HT1080 (cell line): ENCODE measurements at regions not wholly inside any gene's neighbourhood (a gene's known extent, or its start where the extent isn't known, plus 50 kb on each side); places are given as distances from the start of the nearest gene placed in this dataset.

ENCODE experiments used
- DNase-seq: peaks from one replicate; pipeline ENCODE4 v3.0.0-alpha.2; 2015; ENCODE audit warnings: low read depth

- DNase-seq, result no peak
Observed at GRCh38 chr18:41630232-41630886, 324.7 kb upstream of the PIK3C3 start.

DNA sequence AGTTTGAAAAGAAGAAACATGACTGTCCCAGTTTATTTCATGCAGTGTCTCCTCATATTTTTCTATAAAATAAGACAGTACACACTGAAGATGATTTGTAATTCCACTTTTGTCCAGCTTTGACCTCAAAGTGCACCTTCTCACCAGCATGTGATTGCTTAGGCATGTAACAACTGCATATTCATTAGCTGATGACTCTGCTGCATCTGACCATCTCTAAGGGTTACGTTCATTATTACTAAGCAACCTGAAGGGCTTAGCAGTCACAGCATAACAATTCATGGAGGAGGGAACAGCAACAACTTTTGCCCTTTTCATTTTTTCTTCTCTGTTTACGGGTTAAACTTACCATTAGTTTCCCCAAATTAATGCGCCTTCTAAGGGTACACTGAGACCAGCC lies 330.6 kb upstream of the PIK3C3 start:
- peak; percentile 32 for DNase-seq

GRCh38 chr18:41621177-41621576 lies 333.9 kb upstream of the PIK3C3 start:
- no peak for DNase-seq

GRCh38 chr18:41618147-41618546 lies 336.9 kb upstream of the PIK3C3 start:
- DNase-seq, result no peak

DNA sequence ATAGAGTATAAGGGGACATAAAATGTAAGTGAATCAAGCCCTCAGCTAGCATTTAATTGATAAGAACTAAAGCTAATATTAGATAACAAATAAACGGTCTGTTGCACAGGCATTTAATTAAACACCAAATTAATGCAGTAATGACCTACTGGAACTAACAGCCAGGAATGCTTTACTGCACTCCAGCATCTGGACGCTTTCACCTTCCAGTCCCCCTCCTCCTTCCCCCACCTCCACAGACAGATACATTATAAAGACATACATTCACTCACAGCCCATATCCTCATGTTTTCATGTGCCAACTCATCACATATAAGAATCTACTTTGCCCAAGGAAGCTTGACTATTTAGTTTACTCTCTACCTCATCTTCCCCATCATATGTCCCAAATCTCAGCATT lies 337.4 kb upstream of the PIK3C3 start:
- DNase-seq, result no peak

DNA sequence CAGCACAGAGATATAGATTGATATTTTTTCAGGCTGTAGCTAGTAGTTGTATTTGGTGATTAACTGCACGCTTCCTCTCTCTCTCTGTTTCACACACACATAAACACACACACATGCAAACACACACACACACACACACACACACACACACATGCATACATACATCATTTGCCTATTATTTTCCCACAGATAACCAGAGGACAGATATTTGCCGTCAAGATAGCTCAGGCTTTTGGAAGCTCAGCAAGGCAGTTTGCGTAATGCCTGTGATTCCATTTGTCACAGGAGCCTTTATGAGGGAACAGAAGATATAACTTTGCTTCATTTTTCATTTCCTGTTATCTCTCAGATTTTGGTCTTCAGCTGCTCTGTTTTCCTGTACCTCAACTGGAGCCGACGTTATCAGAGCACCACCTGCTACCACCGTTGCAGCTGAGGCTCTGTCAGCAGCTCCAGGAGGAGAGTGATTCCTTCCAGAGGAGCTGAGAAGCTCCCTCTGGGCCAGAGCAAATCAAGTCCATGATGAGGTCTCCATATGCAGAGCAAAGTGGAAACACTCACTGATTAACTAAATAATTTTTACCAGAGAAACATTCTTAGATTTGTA lies 341.9 kb upstream of the PIK3C3 start:
- no peak for DNase-seq

DNA sequence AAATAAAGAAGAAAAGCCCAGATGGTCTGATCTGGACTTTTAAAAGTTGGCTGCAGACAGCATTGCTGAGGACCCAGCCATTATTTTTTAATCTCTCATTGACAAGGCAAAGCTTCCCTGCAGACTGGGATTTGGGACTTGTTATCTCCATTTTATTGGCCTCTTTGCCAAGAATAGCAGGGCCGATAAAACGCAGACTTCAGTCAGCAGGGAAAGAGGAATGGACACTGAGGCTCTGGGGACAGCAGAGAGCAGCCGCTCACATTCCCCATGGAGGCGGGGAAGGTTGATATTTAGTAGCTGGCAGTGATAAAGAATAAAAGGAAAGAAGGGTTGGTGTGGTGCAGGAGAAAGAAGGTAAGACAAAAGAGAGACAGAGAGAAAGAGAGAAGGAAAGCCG lies 350.1 kb upstream of the PIK3C3 start:
- DNase-seq, result no peak

DNA sequence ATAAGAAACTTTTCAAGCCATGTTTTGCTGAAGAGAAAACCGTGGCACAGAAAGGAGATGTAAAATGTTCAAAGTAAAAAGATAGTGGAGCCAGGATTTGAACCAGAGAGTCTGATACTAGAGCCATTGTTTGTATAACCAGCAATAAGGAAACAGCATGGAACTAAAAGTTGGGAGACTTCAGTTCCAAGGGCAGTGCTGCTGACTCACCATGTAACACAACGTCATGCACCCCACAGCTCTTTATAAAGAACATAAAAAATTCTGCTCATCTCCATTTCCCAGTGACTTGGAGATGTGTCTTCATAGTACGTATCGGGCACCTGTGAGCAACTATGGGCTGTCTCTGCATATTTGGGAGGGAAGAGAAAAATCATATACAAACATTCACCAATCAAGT lies 353.0 kb upstream of the PIK3C3 start:
- no peak for DNase-seq

DNA sequence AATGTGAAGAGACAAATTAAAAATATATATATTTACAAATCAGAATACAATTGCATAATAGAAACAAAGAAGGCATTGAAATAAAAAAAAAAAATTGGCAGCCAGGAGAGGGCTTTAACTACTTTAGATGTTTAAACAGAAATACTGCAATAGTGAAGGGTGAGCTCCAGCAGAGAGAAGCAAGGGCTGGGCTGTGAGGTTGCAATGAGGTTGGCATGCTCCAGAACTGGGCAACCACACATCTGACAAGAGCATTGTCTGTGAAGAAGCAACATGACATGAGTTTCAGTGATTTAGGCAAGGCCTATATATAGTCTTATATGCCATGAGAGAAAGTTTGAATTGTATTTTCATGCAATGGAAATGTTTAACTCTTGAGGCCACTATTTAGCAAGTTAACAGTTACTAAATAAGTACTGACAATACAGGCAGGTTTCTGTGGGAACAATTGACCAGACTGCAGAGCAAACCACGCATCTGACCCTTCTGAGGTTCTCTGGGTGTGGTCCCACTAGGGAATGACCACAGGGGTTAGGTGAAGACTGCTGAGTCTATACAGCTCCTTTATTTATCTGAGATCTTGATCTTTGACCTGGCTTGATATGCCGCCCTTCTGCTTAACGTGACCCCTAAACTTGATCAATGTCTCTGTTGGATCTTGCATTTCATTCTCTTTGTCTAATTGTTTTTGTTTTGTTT lies 354.2 kb upstream of the PIK3C3 start:
- no peak for DNase-seq

DNA sequence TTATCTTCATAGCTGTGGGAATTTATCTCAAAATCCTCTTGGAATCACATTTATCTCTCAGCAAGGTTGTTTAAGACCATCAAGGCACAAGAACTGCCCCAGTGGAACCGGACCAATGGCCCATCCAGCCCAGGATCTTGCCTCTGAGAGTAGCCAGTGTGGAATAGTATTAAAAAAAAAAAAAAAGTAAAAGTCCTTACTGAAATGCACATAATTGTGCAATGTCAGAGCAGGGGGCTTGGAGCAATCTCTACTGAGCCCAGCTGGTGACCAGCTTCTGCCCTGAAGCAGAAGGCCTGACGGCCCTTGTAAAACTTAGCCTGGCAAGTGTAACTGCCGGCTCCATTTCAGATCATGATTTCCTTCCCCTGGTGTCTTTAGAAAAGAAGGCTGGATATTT lies 355.6 kb upstream of the PIK3C3 start:
- DNase-seq, result no peak

DNA sequence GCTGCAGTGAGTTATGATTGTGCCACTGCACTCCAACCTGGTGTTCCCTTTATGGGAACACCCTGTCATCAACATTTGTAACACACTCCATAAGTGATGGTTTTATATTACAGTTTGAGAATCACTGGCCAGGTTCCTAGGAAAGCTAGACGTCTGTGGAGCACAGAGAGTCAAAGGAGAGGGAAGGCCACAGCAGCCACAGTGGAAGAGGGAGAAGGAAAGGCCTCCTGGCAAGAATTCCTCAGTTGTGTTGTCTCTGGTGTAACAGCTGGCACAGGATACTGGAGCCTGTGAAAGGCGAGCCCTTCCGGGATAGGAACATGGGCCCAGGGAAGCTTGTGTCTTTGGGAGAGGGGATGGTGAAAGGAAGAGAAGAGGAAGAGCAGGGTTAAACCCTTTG lies 360.5 kb upstream of the PIK3C3 start:
- no peak for DNase-seq

GRCh38 chr18:41593171-41593675 lies 361.8 kb upstream of the PIK3C3 start:
- no peak for DNase-seq

GRCh38 chr18:41587976-41588375 lies 367.1 kb upstream of the PIK3C3 start:
- no peak for DNase-seq

DNA sequence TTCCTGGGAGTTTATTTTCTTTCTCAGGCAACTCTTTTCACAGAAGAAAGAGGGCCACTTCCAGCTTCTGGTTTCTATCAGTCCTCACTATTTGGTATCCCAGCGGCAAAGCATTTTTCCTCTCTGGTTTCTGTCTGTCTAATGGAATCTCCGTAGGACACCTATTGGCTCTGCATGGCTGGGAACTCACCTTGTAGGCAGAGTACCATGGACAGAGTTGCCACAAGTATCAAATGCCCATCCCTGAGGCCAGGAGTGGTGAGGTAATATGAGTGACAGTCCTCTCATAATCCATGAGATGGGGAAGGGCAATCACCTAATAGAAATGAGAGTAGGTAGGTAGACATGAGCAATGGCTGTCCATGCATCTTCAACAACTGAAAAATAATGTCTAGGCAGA lies 369.5 kb upstream of the PIK3C3 start:
- no peak for DNase-seq

- no peak for DNase-seq
Observed at GRCh38 chr18:41579185-41579584, 375.8 kb upstream of the PIK3C3 start.

DNA sequence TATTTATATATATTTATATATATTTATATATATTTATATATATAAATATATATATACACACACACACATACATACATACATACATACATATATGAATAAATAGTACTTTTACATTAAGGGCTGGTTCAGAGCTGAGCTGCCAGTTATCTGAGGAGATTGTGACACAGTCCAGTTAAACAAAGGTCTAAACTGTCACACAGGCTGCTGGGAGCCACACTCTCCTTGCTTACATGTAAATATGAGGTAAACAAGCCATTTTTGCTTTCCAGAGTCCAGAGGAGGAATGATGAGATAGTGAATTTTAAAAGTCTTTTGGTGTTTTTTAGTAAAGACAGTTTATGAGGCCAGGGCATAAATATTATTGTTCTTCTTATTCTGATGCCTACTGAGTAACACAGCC lies 377.5 kb upstream of the PIK3C3 start:
- no peak for DNase-seq

DNA sequence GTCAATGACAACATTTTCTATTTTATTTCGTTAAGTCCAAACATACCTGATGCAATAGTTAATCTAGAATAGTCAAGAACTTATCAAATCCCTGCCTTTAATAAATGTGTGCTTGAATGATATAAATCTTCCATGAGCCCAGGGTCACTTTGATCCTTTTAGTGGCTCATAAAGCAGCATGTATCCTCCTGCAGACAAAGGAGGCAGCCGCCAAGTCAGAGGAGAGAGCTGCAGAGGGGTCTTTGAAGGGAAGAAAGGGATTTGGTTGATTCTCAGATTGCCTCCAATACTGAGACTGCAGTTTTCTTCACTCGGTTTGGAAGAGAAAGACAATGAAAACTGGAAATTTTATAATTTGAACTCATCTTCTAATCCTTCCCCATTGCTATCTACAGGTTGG lies 378.4 kb upstream of the PIK3C3 start:
- no peak for DNase-seq

DNA sequence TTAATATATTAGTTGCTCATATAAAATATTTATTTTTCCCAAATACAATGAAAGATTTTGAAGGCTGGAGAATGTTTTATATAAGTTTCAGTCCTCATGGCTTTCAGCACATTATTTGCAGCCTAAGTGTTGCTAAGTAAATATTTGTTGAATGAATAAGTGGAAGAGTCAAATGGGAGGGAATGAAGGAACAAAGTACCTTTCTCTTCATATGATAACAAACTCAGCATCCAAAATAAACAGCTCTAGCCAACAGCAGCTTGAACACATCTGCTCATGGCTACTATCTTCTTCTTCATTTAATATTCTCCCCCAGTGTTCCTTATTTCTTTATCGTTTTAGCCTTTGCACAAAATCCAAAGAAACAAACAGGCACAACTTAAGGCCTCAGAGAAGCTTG lies 385.2 kb upstream of the PIK3C3 start:
- no peak for DNase-seq

GRCh38 chr18:41561961-41562360 lies 393.1 kb upstream of the PIK3C3 start:
- no peak for DNase-seq

DNA sequence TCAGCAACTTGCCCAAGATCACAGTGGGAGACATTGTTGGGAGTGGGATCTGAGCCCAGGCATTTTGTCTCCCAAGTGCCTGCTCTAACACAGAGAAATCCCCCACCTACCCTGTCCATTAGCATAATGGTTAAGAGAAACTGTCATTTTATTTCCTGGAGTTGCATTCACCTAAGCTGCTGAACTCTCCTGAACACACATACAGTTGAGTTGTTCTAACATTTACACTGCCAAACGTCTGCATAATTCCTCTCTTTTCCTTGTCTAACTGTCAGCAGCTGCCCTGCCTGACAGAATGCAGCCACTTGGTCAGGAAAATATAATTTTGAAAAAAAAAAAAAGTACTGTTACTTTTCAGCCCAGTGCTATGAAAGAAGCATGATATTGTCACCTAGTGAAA lies 396.3 kb upstream of the PIK3C3 start:
- no peak for DNase-seq

DNA sequence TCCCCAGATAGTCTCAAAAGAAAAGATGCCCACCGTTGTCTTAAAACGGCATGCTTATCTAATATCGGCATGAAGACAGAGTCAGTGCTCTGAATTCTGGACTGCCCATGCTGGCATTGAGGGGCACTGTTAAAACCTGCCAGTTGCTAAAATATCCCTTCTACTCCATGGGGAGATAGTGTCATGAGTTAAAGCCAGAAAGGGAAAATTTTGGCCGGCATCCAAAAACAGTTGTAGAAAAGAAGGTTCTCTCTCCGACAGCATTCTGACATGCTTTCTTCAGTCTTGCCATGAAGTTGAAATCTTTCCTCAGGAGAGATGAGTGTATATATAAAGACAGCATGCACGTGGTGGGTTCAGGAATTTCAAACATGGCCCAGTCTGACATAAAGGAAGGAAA lies 401.3 kb upstream of the PIK3C3 start:
- no peak for DNase-seq

GRCh38 chr18:41548521-41549260 lies 406.3 kb upstream of the PIK3C3 start:
- DNase-seq, result no peak
